Adrenal gland (tissue), 9 donors: ENCODE measurements at regions not wholly inside any gene's neighbourhood (a gene's known extent, or its start where the extent isn't known, plus 50 kb on each side); places are given as distances from the start of the nearest gene placed in this dataset.

ENCODE experiments used
- DNase-seq, 7 donors: peaks; one replicate each; pipeline ENCODE4 v3.0.0-alpha.2; 2019 to 2020
- H3K27ac ChIP-seq, 5 donors: fragments of 200-600 bp; sonication (generic) in 4 of 5; 1 replicate in 3 of 5; 2 replicates in 2 of 5; pipeline versions ENCODE4 v1.5.1 to v1.8.0; 2016 to 2020; ENCODE audit warnings: mild to moderate bottlenecking in 1 of 5
- H3K27me3 ChIP-seq: fragments of 200-600 bp; 2 replicates; pipeline ENCODE4 v1.8.0; 2021
- H3K36me3 ChIP-seq, 2 donors: fragments of 200-600 bp; replicated peaks in 1 of 2; 1 replicate in 1 of 2; 2 replicates in 1 of 2; pipeline versions ENCODE4 v1.5.1 to v1.8.0; 2018 to 2022
- H3K4me1 ChIP-seq, 2 donors: fragments of 200-600 bp; replicated peaks in 1 of 2; 1 replicate in 1 of 2; 2 replicates in 1 of 2; pipeline versions ENCODE4 v1.5.1 to v1.8.0; 2018 to 2021
- H3K4me3 ChIP-seq, 4 donors: fragments of 200-600 bp; sonication (generic) in 3 of 4; one replicate each; pipeline ENCODE4 v1.5.1; 2016 to 2018
- H3K9me3 ChIP-seq, 3 donors: fragments of 200-600 bp; sonication (generic) in 1 of 3; replicated peaks in 1 of 3; 1 replicate in 2 of 3; 2 replicates in 1 of 3; pipeline versions ENCODE4 v1.5.1 to v1.8.0; 2016 to 2021
- POLR2A ChIP-seq, 2 donors: fragments of 450-650 bp; IDR thresholded peaks; one replicate each; pipeline ENCODE4 v1.6.1; 2017; ENCODE audit warnings: antibody characterized with exemption in 2 of 2, mild to moderate bottlenecking in 2 of 2, moderate library complexity in 1 of 2
- WGBS, 4 donors: extraction: QIAGEN DNeasy Blood & Tissue Kit in 2 of 4; methylation state at CpG; one replicate each; pipeline versions ENCODE4 v1.1.5 to v1.1.7; 2013 to 2017; 5-methylcytosine and 5-hydroxymethylcytosine counted together
- intact Hi-C, 2 donors: fragments of 100-400 bp; cut with DNase I; formaldehyde crosslinking; loops; one replicate each; pipeline versions ENCODE4 v1.14.1 to v1.15.0; 2022 to 2023
- TF ChIP-seq, protein P1 (sequence below), 6 experiments: fragments of 450-650 bp in 4 of 6; fragments of 200-600 bp in 2 of 6; sonication (generic) in 1 of 6; IDR thresholded peaks; 1 replicate in 5 of 6; 2 replicates in 1 of 6; pipeline versions ENCODE4 v1.5.1 to v1.8.0; 2016 to 2021; ENCODE audit warnings: antibody characterized with exemption in 6 of 6, mild to moderate bottlenecking in 2 of 6, moderate library complexity in 1 of 6
- donor health status: healthy with polysubstance abuse.
- donor health status: Bipolar disorder and iron deficiency.
- donor health status: DM: yes; HTN: yes; CAD: no.
- donor health status: DM: no; HTN: no; CAD: no.
- donor health status: DM: no; HTN: no; CAD: no.

DNA sequence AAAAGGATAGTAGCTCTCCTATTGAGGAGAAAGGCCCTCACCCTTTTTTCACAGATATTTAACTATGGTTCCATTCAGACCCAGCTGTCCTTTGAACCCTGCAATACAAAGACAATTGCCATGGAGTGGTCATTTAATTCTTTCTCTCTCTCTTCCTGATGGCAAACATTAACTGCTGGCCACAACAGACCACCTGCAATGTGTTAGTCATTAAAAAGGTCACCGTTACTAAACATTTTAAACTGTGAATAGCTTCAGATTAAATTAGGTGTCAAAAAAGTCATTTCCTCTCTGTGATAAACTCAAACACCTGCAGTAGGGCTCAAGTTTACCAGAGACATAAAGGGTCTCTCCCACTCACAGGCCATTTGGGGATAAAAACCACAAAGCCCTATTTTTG lies 697.2 kb downstream of the TOX3 start:
- WGBS, 4 donors, result 63 to 88% (median 79%) methylated on average over 1 of the region's 1 CpG
- H3K9me3 ChIP-seq, result no peaks in the 10 kb centered on the region
- H3K36me3 ChIP-seq, result no peaks in the 10 kb centered on the region

DNA sequence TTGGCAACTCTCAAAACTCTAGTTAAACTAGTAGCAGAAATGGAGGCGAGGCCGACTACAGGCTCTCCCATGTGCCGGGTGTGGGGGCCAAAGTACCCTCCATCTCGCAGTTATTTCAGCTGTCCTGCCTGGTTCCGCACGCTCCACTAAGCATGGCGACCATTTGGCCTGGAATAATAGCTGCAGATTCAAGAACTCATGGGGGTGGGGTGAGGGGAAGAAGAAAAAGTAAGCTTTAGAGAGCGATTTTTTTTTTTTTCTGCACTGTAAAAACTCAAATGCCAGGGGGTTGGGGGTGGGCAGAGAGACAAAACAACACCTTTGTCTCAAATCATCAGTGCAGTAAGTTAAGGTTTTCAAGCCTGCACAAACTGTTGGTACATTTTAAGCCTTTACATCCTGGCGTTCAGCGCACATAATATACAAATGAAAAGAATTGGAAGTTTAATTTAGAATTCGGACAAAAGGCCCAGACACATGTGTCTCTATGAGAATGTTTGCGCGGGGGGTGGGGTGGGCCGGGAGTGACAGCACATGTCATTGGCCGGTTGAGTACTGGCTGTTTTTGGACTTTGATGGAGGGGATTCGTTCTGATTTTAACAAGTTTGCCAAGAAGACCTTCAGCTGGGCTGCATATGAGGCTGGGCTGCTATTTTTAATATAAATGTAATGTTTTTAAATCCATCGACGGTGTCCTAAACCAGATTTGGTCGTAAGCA lies 694.7 kb upstream of the SALL1 start:
- 68 to 78% (median 72%) methylated on average over 19 of the region's 19 CpGs for WGBS, 4 donors
- no peak for DNase-seq
- TF ChIP-seq POLR2A (IDR thresholded peaks at IDR 0.05), result no peak
- TF ChIP-seq, protein P1, sequence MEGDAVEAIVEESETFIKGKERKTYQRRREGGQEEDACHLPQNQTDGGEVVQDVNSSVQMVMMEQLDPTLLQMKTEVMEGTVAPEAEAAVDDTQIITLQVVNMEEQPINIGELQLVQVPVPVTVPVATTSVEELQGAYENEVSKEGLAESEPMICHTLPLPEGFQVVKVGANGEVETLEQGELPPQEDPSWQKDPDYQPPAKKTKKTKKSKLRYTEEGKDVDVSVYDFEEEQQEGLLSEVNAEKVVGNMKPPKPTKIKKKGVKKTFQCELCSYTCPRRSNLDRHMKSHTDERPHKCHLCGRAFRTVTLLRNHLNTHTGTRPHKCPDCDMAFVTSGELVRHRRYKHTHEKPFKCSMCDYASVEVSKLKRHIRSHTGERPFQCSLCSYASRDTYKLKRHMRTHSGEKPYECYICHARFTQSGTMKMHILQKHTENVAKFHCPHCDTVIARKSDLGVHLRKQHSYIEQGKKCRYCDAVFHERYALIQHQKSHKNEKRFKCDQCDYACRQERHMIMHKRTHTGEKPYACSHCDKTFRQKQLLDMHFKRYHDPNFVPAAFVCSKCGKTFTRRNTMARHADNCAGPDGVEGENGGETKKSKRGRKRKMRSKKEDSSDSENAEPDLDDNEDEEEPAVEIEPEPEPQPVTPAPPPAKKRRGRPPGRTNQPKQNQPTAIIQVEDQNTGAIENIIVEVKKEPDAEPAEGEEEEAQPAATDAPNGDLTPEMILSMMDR (IDR thresholded peaks at IDR 0.05), result no peak
- intact Hi-C loops, result no loop called here
- Histone ChIP-seq H3K9me3 (no peaks in the 10 kb centered on the region), H3K4me3 (no peak overlapping the region), H3K27me3 (no peaks in the 10 kb centered on the region), H3K36me3 (no peaks in the 10 kb centered on the region), H3K27ac (no peak overlapping the region), H3K4me1 (no peaks in the 10 kb centered on the region)

More for the DNA sequence above, 697.2 kb downstream of the TOX3 start:
- H3K27me3 ChIP-seq, result no peaks in the 10 kb centered on the region
- TF ChIP-seq, protein P1 (IDR thresholded peaks at IDR 0.05), result no peak
- TF ChIP-seq POLR2A (IDR thresholded peaks at IDR 0.05), result no peak
- H3K4me1 ChIP-seq, result no peaks in the 10 kb centered on the region
- no peak overlapping the region for H3K4me3 ChIP-seq
- no peak for DNase-seq
- intact Hi-C loops, result no loop called here
- H3K27ac ChIP-seq, result no peak overlapping the region

DNA sequence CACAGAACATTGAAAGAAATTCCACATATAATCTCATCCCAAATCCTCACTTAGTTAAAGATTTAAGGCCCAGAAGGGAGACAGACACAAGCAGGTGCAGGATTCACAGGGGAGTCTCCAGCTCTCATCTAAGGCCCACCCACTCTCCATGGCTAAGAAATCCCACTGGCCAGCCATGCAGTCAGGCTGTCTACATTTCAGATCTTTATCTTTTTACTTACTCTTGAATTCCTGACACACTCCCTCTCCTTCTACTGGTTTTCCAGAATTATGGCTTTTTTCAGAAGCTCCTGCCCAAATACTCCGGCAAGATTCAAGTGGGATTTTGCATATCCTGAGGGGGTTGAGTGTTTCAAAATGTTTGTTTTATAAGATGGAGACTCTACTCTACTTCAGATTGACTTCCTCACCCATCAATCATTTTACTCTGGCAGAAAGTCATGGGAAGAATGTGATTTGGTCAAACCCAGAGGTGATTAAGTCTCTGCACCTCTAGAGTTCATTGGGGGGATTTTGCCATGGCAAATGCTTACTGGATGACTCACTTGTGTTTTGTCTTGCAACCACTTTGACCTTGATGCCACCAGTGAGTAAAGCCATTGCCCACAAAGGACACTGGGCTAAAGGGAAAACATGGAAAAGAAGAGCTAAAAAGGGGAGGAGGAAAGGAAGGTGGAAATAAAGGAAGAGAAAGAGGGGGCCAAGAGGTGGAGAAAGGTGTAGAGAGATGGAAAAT lies 688.8 kb upstream of the SALL1 start:
- no peaks in the 10 kb centered on the region for H3K27me3 ChIP-seq
- H3K27ac ChIP-seq, result no peak overlapping the region
- H3K36me3 ChIP-seq, result no peaks in the 10 kb centered on the region
- DNase-seq, result peak in 3 of 7 donors; percentile 4 to 28 (median 16)
- intact Hi-C loops, result no loop called here
- WGBS, 4 donors, result 44 to 63% (median 52%) methylated on average over 1 of the region's 1 CpG
- H3K9me3 ChIP-seq, result no peaks in the 10 kb centered on the region
- H3K4me1 ChIP-seq, result no peaks in the 10 kb centered on the region
- TF ChIP-seq, protein P1 (IDR thresholded peaks at IDR 0.05), result no peak
- no peak for TF ChIP-seq POLR2A (IDR thresholded peaks at IDR 0.05)
- H3K4me3 ChIP-seq, result no peak overlapping the region

DNA sequence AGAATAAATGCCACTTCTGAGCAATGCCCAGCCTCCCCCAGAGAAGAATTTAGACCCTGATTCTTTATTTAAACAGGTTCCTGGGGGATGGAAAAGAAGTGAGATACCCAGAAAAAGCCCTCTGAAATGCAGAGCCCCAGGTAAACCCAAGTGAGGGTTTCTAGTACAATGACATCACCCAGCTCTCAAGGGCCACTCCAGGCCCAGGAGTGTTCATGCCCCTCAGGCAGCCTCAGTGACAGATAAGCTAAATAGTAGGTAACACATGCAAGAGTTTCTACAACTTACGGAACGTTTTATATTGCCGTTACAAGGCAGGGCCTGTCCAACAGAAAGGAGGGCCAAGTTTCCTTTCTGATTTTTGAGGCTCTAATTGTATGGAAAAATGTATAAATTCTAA lies 683.7 kb upstream of the SALL1 start:
- intact Hi-C loops, result no loop called here
- Histone ChIP-seq H3K27me3 (no peaks in the 10 kb centered on the region), H3K9me3 (no peaks in the 10 kb centered on the region), H3K4me1 (no peaks in the 10 kb centered on the region), H3K27ac (no peak overlapping the region), H3K36me3 (no peaks in the 10 kb centered on the region), H3K4me3 (no peak overlapping the region)
- TF ChIP-seq POLR2A (IDR thresholded peaks at IDR 0.05), result no peak
- TF ChIP-seq, protein P1 (IDR thresholded peaks at IDR 0.05), result no peak
- WGBS, 4 donors, result 76 to 83% (median 79%) methylated on average over 3 of the region's 3 CpGs
- DNase-seq, result no peak
